Activated naive CD8-positive, alpha-beta T cell treated with anti-CD3 and anti-CD28 coated beads, Interleukin-2, amount 10 ng/mL, durations not matched to agents 7 days and 5 days (primary cell): ENCODE measurements at regions not wholly inside any gene's neighbourhood (a gene's known extent, or its start where the extent isn't known, plus 50 kb on each side); places are given as distances from the start of the nearest gene placed in this dataset.

Source experiments
- ATAC-seq: fragments of 150-1000 bp; cut with Tn5 transposase; one replicate; pipeline ENCODE4 v1.10.0; 2021; ENCODE audit warnings: low read depth, moderate library complexity
- POLR2A ChIA-PET: fragments of 350-600 bp; sonication (Branson Sonifier 250); formaldehyde crosslinking; loops from one replicate; lab custom pipeline; 2021; ENCODE audit warnings: antibody characterized with exemption; lab: Charles Lee
- DNase-seq: peaks from one replicate; pipeline ENCODE4 v3.0.0; 2021
- H3K27ac Mint-ChIP-seq: one replicate; pipeline ENCODE4 v1.8.0; 2022; ENCODE audit warnings: mild to moderate bottlenecking, mixed read lengths
- H3K27me3 Mint-ChIP-seq: one replicate; pipeline ENCODE4 v1.8.0; 2022; ENCODE audit warnings: mild to moderate bottlenecking, moderate library complexity, mixed read lengths
- H3K36me3 Mint-ChIP-seq: one replicate; pipeline ENCODE4 v1.8.0; 2021; ENCODE audit warnings: mild to moderate bottlenecking, mixed read lengths
- H3K4me1 Mint-ChIP-seq: one replicate; pipeline ENCODE4 v1.8.0; 2021; ENCODE audit warnings: mixed read lengths
- H3K4me3 Mint-ChIP-seq: one replicate; pipeline ENCODE4 v1.8.0; 2022; ENCODE audit warnings: mild to moderate bottlenecking, moderate library complexity, mixed read lengths
- H3K9me3 Mint-ChIP-seq: one replicate; pipeline ENCODE4 v1.8.0; 2021; ENCODE audit warnings: mixed read lengths

GRCh38 chr4:165626316-165626715, 246.7 kb upstream of the TLL1 start:
- ATAC-seq (no peak), DNase-seq (no peak)
- Mint-ChIP-seq H3K4me1 (no peaks in the 10 kb centered on the region), H3K4me3 (no peak overlapping the region), H3K36me3 (no peaks in the 10 kb centered on the region), H3K9me3 (no peaks in the 10 kb centered on the region), H3K27me3 (peaks cover 2% of the 10 kb centered on the region), H3K27ac (no peak overlapping the region)
- POLR2A ChIA-PET: no interaction called here

GRCh38 chr4:165627128-165627527, 245.9 kb upstream of the TLL1 start:
- POLR2A ChIA-PET: no interaction called here
- peaks cover 2% of the 10 kb centered on the region for H3K27me3 Mint-ChIP-seq
- H3K36me3 Mint-ChIP-seq: no peaks in the 10 kb centered on the region

GRCh38 chr4:165627548-165627947, 245.5 kb upstream of the TLL1 start:
- no peaks in the 10 kb centered on the region for H3K9me3 Mint-ChIP-seq
- no peaks in the 10 kb centered on the region for H3K36me3 Mint-ChIP-seq
- no peak overlapping the region for H3K27ac Mint-ChIP-seq
- POLR2A ChIA-PET: no interaction called here
- DNase-seq: no peak
- ATAC-seq: no peak
- H3K4me3 Mint-ChIP-seq: no peak overlapping the region
- H3K4me1 Mint-ChIP-seq: no peaks in the 10 kb centered on the region
- H3K27me3 Mint-ChIP-seq: peaks cover 3% of the 10 kb centered on the region

More at GRCh38 chr4:165627128-165627527, 245.9 kb upstream of the TLL1 start:
- H3K4me3 Mint-ChIP-seq: no peak overlapping the region
- ATAC-seq (no peak), DNase-seq (no peak)
- H3K27ac Mint-ChIP-seq: no peak overlapping the region
- no peaks in the 10 kb centered on the region for H3K4me1 Mint-ChIP-seq
- no peaks in the 10 kb centered on the region for H3K9me3 Mint-ChIP-seq

GRCh38 chr4:165628572-165628971, 244.5 kb upstream of the TLL1 start:
- Mint-ChIP-seq H3K4me3 (no peak overlapping the region), H3K4me1 (no peaks in the 10 kb centered on the region), H3K9me3 (no peaks in the 10 kb centered on the region), H3K36me3 (no peaks in the 10 kb centered on the region), H3K27ac (no peak overlapping the region), H3K27me3 (peaks cover 4% of the 10 kb centered on the region)
- ATAC-seq: no peak
- no peak for DNase-seq
- POLR2A ChIA-PET: no interaction called here

- DNase-seq (no peak), ATAC-seq (no peak)
- H3K4me1 Mint-ChIP-seq: no peaks in the 10 kb centered on the region
- H3K9me3 Mint-ChIP-seq: no peaks in the 10 kb centered on the region
- POLR2A ChIA-PET: no interaction called here
- peaks cover 2% of the 10 kb centered on the region for H3K27me3 Mint-ChIP-seq
- H3K36me3 Mint-ChIP-seq: no peaks in the 10 kb centered on the region
- no peak overlapping the region for H3K27ac Mint-ChIP-seq
- no peak overlapping the region for H3K4me3 Mint-ChIP-seq
Measured at GRCh38 chr4:165630671-165631070, 242.4 kb upstream of the TLL1 start.

- no peaks in the 10 kb centered on the region for H3K9me3 Mint-ChIP-seq
- no peak overlapping the region for H3K27ac Mint-ChIP-seq
- POLR2A ChIA-PET: no interaction called here
- no peaks in the 10 kb centered on the region for H3K36me3 Mint-ChIP-seq
- H3K27me3 Mint-ChIP-seq: peaks cover 2% of the 10 kb centered on the region
- DNase-seq: no peak
- H3K4me1 Mint-ChIP-seq: no peaks in the 10 kb centered on the region
- no peak overlapping the region for H3K4me3 Mint-ChIP-seq
- no peak for ATAC-seq
Measured at GRCh38 chr4:165631208-165631894, 241.7 kb upstream of the TLL1 start.

GRCh38 chr4:165631912-165632311, 241.1 kb upstream of the TLL1 start:
- H3K4me3 Mint-ChIP-seq: no peak overlapping the region
- no peaks in the 10 kb centered on the region for H3K36me3 Mint-ChIP-seq
- DNase-seq (no peak), ATAC-seq (no peak)
- no peaks in the 10 kb centered on the region for H3K4me1 Mint-ChIP-seq
- POLR2A ChIA-PET: no interaction called here
- H3K27me3 Mint-ChIP-seq: peaks cover 2% of the 10 kb centered on the region
- H3K27ac Mint-ChIP-seq: no peak overlapping the region
- no peaks in the 10 kb centered on the region for H3K9me3 Mint-ChIP-seq

GRCh38 chr4:165634766-165635165, 238.3 kb upstream of the TLL1 start:
- Mint-ChIP-seq H3K4me1 (no peaks in the 10 kb centered on the region), H3K9me3 (peaks cover 1% of the 10 kb centered on the region), H3K27me3 (peaks cover 2% of the 10 kb centered on the region), H3K36me3 (no peaks in the 10 kb centered on the region), H3K27ac (no peak overlapping the region), H3K4me3 (no peak overlapping the region)
- DNase-seq (no peak), ATAC-seq (no peak)
- POLR2A ChIA-PET: no interaction called here

- Mint-ChIP-seq H3K27me3 (peaks cover 2% of the 10 kb centered on the region), H3K27ac (no peak overlapping the region), H3K9me3 (peaks cover 1% of the 10 kb centered on the region), H3K36me3 (no peaks in the 10 kb centered on the region), H3K4me1 (no peaks in the 10 kb centered on the region), H3K4me3 (no peak overlapping the region)
- POLR2A ChIA-PET: no interaction called here
- DNase-seq: no peak
- no peak for ATAC-seq
Measured at GRCh38 chr4:165635381-165635780, 237.7 kb upstream of the TLL1 start.

- no peaks in the 10 kb centered on the region for H3K36me3 Mint-ChIP-seq
- POLR2A ChIA-PET: no interaction called here
- H3K27me3 Mint-ChIP-seq: peaks cover 2% of the 10 kb centered on the region
- peaks cover 1% of the 10 kb centered on the region for H3K9me3 Mint-ChIP-seq
- H3K4me3 Mint-ChIP-seq: no peak overlapping the region
- H3K27ac Mint-ChIP-seq: no peak overlapping the region
- ATAC-seq (no peak), DNase-seq (no peak)
- H3K4me1 Mint-ChIP-seq: no peaks in the 10 kb centered on the region
Measured at GRCh38 chr4:165635951-165636350, 237.1 kb upstream of the TLL1 start.

GRCh38 chr4:165651901-165652300, 221.1 kb upstream of the TLL1 start:
- no peak for DNase-seq
- ATAC-seq: no peak
- Mint-ChIP-seq H3K4me1 (no peaks in the 10 kb centered on the region), H3K27me3 (no peaks in the 10 kb centered on the region), H3K36me3 (no peaks in the 10 kb centered on the region), H3K27ac (no peak overlapping the region), H3K9me3 (no peaks in the 10 kb centered on the region), H3K4me3 (no peak overlapping the region)
- POLR2A ChIA-PET: no interaction called here

GRCh38 chr4:165654556-165654955, 218.5 kb upstream of the TLL1 start:
- DNase-seq (no peak), ATAC-seq (no peak)
- POLR2A ChIA-PET: no interaction called here
- Mint-ChIP-seq H3K27ac (no peak overlapping the region), H3K4me1 (no peaks in the 10 kb centered on the region), H3K4me3 (no peak overlapping the region), H3K36me3 (no peaks in the 10 kb centered on the region), H3K9me3 (no peaks in the 10 kb centered on the region), H3K27me3 (no peaks in the 10 kb centered on the region)

- H3K4me1 Mint-ChIP-seq: no peaks in the 10 kb centered on the region
- H3K4me3 Mint-ChIP-seq: no peak overlapping the region
- H3K9me3 Mint-ChIP-seq: no peaks in the 10 kb centered on the region
- H3K27me3 Mint-ChIP-seq: no peaks in the 10 kb centered on the region
- no peak overlapping the region for H3K27ac Mint-ChIP-seq
- no peaks in the 10 kb centered on the region for H3K36me3 Mint-ChIP-seq
- ATAC-seq (no peak), DNase-seq (no peak)
- POLR2A ChIA-PET: no interaction called here
Measured at GRCh38 chr4:165656399-165656798, 216.6 kb upstream of the TLL1 start.

GRCh38 chr4:165656829-165657490, 216.1 kb upstream of the TLL1 start:
- Mint-ChIP-seq H3K36me3 (no peaks in the 10 kb centered on the region), H3K4me1 (no peaks in the 10 kb centered on the region), H3K27ac (no peak overlapping the region), H3K4me3 (no peak overlapping the region), H3K9me3 (no peaks in the 10 kb centered on the region), H3K27me3 (no peaks in the 10 kb centered on the region)
- no peak for ATAC-seq
- no peak for DNase-seq
- POLR2A ChIA-PET: no interaction called here
